Dedifferentiated amniotic fluid mesenchymal stem cell (primary cell): ENCODE measurements at regions not wholly inside any gene's neighbourhood (a gene's known extent, or its start where the extent isn't known, plus 50 kb on each side); places are given as distances from the start of the nearest gene placed in this dataset.
"Not testable (repeated sequence)": the region's sequence is repeated elsewhere in the genome, so short reads cannot be mapped to it uniquely, and the experiment has no call there.

ENCODE experiments used
- DNase-seq: peaks from one replicate; pipeline ENCODE4 v3.0.0-alpha.2; 2016; ENCODE audit errors: extremely low spot score

DNA sequence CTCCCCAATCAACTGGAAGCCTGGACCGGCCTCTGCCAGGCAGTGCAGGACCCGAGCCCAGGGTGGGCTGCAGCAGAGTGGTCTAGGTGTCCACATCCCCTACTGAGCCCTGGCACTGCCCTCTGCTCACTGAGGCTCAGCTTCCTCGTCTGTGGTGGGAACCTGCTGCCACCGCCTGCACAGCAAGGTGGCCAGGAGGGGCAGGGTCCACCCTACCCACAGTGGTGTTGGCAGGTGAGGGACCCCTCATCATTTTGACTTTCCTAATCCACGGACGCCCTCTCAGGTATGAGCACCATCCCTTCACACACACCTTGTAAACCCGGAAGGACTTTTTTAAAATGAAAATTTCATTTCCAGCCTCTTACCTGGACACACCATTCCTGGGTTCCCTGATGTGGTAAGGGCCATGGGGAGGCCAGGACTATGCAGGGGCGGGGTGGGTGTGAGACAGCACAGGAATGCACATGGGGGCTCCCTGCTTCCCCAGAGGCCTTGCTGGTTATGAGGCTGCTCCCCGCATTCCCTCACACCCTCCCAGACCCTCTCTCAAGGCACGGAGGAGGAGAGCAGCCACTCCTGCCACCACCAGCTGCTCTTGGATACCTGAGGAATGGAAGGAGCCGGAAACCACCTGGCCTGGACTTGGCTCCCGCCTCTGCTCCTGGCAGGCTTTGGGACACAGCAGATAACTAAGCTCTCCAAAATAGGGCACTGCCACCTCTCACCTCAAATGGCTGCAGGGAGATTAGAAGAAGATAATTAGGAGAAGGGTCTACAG, 185.9 kb upstream of the TPM1 start:
- DNase-seq, result no peak

DNA sequence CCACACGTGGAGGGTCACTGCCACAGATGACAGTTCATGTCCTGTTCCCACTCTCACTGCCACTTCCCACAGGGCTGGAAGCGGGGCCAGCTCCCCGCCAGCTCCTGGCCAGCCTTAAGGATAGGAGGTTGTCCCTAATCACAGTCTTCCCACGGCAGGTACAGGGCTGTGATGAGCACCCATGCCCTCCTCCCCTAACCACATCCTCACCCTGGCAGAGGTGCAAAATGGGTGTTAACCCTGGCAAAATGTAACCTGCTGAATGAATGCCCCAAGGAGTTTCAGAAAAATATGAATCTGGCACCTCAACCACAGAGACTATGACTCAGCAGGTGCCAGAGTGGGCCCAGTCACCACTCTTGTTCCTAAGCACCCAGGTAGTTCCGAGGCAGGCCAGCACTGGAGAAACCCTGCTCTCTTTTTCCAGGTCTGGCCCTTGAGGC, 185.1 kb upstream of the TPM1 start:
- no peak for DNase-seq

DNA sequence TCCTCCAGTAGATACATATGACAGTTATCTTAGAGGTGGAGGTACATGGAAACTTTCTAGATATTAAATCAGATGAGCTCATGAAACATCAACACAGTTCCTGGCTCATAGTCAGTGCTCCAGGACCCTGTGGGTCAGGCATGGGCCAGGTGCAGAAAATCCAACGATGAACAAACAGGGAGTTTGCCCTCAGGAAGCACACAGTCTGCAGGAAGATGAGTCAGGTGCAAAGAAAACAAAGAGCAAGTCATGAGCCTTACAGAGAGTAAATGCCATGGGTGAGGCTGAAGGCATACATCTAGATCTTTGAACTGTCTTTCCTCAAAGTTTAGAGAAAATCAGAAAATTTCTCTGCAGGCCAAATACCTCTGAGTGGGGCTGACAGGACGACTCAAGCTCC, 184.2 kb upstream of the TPM1 start:
- no peak for DNase-seq

DNA sequence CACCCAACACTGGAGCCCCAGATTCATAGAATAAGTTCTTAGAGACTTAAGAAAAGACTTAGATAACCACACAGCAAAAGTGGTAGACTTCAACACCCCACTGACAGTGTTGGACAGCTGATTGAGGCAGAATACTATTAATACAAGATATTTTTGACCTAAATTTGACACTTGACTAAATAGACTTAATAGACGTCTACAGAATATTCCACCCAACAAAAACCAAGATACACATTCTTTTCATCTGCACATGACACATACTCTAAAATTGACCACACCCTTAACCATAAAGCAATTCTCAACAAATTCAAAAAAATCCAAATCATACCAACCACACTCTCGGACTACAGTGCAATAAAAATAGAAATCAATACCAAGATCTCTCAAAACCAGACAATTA, 179.8 kb upstream of the TPM1 start:
- DNase-seq, result no peak

DNA sequence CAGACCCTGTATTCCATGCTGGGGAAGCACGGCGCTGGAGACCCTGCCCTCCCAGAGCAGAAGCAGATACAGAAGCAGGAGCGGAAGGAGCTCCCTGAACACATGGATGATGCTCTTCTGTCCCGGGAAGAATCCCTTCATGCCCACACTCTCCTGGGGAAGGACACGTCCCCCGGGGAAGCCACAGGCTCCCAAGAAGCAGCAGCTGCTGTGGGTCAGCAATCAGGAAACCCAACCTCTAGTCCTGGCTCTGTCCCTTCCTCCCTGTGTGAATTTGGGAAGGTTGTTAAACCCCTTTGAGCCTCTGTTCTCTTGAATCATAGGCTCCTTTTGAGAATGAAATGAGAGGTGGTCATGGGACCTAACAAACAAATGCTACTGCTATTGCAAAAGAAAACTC, 176.2 kb upstream of the TPM1 start:
- DNase-seq, result no peak

DNA sequence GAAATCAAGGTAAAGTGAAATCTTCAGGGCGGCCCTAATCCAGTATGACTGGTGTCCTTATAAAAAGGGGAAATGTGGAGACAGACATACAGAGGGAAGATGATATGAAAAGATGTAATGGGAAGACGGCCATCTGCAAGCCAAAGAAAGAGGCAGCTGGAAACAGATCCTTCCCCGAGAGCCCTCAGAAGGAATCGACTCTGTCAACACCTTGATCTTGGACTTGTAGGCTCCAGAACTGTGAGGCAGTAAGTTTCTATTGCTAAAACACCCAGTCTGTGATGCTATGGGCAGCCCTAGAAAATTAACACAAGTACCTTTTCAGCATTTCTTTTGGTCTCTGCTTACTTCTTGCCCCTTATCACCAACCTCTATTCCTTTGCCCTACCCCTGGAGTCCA, 174.7 kb upstream of the TPM1 start:
- DNase-seq, result no peak

DNA sequence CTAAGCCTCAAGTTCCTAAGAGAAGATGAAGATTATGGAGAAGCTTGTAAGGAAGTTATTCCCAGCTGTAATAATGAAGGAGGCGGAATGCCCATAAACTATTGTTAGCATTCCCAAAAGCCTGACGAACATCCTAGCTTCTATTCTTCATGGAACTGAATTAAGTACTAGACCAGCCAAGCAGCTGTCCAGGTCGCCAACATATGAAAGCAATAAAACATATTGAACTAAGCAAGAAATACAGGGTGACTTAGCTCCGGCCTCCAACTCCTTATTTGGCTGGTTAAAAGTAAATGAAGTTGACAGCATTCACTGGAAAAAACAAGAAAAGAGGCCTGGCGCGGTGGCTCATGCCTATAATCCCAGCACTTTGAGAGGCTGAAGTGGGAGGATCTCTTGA, 174.0 kb upstream of the TPM1 start:
- no peak for DNase-seq

DNA sequence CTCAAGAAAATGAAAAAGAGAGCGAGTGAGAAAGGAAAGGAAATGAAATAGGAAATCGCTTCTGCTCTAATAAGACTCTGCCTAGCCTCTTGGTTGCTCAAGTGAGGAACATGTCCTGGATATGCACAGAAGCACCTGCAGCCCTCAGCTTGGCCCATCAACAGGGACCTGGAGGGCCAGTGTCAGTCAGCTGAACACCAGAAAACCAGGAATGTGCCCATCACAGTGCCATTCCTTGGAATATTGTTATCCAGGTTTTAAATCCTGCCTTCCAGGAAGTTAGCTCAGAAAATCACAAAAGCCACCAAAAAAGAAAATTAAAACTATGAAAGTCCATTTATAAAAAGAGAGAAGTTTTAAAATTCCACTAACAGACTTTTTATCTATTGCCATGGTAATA, 173.4 kb upstream of the TPM1 start:
- DNase-seq, result no peak

DNA sequence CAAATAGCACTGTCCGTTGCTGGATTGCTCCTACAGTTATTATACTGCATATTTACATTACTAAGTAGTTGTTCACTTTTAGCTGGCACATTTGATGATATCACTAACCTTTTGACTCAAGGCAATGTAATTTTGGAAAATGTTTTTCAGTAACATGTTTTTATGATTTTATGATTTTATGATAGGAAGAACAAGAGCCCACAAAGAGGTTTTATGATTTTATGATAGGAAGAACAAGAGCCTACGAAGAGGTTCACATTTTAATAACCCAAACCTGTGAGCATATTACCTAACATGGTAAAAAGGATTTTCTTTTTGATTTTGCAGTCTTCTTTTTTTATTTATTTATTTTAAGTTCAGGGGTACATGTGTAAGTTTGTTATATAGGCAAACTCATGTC, 172.3 kb upstream of the TPM1 start:
- no peak for DNase-seq

DNA sequence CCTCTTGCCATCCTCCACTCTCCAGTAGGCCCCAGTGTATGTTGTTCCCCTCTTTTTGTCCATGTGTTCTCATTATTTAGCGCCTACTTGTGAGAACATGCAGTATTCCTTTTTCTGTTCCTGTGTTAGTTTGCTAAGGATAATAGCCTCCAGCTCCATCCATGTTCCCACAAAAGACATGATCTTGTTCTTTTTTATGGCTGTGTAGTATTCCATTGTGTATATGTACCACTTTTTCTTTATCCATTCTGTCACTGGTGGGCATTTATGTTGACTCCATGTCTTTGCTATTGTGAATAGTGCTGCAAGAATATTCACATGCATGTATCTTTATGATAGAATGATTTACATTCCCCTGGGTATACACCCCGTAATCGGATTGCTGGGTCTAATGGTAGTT, 171.8 kb upstream of the TPM1 start:
- DNase-seq, result not testable (repeated sequence)

DNA sequence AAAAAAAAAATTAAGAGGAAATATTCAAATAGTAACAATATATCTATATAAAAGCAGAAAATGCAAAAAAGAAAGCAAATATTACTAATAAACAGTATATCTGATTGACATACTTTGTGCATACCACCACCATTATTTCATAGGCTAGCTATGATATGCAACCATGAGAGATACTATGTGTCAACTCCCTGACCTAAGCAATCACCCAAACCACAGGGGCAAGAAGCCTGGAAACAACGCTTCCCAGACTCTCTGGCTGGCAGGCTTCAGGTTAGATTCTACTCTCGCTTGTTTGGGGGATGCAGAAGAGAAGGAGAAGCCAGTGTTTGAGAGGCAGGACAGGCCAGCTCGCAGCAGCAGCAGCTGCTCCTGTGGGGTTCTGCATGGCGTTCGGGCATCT, 169.3 kb upstream of the TPM1 start:
- no peak for DNase-seq

DNA sequence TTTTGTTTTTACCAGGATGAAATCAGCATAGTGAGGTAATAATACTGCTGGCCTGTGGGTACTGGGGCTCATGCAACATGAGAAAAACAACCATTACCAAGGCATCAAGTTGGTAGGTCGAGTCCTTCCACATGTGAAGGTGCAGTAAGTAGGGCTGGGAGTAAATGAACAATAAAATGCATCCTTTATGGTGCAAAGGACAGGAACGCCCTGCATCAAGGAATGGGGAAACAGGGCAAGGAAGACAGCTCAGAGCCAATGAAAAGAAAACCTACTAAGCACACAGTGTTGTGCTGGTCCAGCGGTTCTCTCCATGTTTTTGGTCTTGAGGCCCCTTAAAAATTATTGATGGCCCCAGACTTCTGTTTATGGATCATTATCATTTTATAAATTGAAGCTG, 168.5 kb upstream of the TPM1 start:
- no peak for DNase-seq

DNA sequence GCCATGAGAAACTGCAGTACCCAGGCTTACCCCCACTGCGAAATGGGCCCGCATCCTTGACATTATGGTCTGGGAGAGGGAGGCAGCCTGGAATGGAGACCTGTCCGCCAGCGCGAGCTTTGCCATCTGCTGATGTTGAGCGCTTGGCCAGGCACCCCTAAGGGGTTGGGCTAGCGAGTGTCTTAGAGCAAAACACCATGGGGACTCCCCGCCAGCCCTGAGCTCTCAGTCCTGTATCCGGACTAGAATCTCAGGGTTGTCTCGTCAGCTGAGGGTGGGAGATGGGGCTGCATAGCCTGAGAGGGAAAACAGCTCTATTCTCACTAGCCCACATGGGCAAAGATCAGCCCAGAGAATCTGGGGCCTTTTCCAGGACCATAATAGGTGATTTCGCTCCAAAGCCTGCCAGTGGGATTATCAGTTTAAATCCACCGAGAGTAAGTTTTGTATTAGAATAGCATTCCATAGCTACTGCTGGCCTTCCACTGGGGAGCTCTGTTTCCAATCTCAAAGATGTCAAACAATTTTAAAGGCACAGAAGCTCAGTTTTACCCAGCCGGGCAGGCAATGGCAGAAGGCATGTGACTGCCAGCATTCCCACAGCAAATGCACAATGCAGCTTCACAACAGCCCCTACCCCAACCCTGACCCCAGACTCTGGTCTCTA, 167.5 kb upstream of the TPM1 start:
- DNase-seq, result no peak

DNA sequence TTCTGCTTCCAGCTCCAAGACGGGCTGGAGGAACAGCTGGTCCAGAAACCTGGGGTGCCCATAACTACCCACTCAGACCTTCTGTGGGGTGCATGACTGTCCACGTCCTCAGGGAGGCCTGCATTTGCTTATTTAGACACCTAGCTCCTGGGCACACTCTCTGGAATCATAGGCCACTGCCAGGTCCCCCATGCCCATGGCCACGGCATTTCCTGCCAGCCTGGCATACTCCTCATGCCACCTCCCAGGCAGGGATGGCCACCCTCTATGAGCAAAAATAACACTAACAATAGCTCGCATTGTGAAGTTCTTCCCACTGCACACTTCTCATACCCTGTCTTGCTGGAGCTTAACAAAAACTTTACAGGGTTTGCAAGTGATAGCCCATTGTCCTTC, 166.9 kb upstream of the TPM1 start:
- no peak for DNase-seq

DNA sequence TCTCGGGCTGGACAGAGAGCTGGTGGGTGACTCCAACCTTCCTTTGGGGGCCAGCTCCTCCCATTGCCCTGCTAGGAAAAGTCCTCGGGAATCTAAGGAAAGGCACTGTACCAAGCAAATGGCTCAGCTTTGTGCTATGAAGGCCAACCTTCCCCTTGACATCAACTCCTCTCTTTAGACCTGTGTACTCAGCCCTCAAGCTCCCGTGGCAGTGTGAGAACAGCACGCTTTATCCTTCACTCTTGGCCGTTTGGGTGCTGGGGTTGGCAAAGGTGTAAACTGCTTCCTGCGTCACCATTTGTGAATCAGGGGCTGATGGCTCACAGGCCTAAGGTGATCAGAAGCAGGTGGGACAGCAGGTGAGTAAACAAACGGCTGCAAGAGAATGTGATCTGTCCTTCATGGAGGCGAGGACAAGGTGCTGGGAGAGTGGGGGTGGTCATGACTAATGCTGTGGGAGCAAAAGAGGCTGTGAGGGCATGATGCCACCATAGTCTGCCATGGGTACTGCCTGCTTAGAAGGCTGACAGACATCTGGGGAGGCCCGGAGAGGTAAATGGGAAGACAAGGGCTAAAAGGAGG, 165.2 kb upstream of the TPM1 start:
- no peak for DNase-seq

DNA sequence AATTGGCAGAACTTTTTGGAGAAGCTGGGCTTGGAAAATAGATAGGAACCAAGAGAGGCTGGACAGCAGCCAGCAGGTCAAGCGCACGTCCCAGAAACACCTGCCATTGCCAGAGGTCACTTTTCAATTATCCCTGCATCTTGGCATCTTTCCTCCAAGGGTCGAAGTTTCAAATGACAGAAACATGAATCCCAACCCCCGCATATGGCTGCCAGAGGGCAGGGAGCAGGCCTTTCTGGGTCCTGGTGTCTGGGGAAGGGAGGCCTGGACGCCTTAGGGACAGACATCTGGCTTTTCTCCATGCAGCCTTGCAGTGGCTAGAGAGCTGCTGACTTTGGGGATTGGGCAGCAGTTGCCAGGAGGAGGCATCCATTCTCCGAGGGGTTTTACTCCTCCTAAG, 164.5 kb upstream of the TPM1 start:
- no peak for DNase-seq

DNA sequence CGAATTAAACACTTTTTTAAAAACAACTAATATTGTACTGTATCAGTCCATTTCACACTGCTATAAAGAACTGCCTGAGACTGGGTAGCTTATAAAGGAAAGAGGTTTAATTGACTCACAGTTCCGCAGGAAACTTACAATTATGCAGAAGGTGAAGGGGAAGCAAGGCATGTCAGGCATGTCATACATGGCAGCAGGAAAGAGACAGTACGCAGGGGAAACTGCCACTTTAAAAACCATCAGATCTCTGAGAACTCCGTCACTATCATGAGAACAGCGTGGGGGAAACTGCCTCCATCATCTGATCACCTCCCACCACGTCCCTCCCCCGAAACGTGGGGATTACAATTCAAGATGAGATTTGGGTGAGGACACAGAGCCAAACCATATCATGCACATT, 162.8 kb upstream of the TPM1 start:
- DNase-seq, result no peak

DNA sequence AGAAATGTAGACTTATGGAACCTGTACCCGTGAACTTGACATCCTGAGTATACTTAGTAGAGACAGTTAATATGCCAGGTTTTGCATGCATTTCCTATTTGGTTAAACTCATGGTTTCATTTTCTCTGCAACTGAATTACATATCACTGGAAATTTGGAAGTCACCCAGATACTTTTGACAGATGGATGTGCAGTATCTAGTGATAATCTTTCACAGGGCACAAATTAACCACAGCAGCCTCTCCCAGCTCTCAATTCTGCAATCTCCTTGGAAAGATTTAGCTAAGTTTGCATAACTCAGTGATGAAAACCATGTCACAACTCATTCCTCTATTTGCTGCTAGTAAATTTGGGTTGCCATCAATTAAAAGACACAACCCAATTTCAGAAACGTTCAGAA, 162.3 kb upstream of the TPM1 start:
- no peak for DNase-seq

DNA sequence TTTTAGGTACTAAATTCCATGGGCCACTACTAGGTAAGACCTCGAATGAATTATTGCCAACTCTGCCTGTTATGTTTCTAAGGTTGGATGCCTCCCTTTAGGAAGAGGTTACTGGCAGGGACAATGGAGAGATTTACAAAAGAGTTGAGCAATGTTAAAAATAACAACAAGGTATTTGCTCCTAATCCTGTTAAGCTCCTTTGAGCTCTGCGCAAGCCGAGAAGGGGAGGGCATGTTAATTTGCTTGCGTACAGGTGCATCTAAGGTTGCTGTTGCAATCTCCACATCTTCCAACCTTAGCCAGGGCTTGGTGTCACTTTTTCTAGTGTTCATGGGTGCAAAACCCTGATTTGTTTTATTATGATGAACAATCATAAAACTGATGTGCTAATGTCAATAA, 161.5 kb upstream of the TPM1 start:
- DNase-seq, result no peak

DNA sequence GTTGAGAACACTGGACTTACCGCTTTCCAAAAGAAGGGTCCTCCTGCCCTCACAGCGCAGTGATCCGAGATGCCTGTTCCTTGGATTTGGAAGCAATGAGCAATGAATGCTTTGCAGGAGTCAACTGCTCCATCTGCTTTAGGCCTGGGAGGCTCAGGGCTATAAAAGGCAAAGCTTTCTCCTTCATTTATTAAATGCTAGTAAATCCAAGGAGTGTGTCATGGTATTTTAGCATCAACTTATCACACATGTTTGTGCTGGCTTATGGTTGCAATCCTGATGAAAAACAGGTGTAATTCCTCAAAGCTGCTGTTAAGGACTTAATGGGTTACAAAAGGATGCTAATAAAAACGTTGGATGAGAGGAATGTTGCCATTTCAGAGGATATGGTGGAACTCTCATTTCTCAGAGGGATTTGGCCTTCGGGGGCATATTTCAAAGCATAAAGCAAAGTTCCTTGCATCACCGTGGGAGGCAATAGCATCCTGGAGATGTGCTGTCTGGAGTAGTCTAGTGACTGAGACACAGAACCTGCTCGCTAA, 158.5 kb upstream of the TPM1 start:
- DNase-seq, result no peak

DNA sequence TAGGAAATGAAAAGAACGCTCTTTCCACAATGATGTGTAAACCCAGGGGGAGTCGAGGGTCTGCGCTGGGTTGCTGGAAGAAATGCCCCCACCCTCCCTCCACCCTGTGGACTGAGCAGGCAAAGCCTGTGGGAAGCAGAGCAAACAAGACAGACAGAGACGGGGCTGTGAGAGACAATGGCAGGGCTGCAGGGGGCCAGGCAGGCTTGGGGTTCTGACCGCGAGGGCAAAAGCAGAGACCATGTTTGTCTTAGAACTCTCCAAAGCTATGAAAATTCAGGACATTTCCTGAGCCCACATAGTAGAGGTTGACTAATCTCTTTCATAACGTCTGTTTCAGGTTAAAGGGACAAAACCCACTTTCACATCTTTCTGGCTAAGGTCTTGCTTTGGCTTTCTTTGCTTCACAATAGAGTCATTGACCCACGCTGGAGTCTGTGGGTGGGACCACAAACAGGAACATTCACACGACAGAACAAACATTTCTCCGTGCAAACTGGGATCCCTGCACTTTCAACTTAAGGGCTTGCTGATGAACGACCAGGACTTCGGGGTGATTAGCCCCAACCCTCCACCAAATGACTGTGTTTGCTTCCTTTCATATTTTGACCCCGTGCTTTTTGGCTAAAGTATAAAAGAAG, 156.0 kb upstream of the TPM1 start:
- DNase-seq, result no peak

DNA sequence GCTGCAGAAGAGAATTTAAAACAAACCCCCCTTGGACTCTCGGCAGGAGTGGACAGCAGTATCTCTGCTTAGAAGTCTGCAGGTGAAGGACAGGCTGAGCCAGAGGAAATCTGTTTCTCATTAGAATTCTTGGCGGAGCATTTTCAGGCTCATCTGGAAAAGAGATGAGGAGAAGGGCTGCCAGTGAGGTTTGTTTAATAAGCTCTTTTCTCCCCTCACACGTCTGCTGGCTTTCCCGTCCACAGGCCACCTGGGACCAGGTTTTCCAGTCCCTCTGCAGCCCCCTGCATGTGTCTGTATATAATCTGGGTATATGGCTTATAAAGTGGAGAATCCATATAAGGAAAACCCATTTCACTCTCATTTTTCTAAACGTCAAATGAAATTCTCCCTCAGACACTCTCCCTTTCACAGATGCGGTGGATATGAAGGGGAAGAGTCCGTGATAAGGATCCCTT, 155.4 kb upstream of the TPM1 start:
- no peak for DNase-seq
